Stomach smooth muscle (tissue), 2 donors: ENCODE measurements at regions not wholly inside any gene's neighbourhood (a gene's known extent, or its start where the extent isn't known, plus 50 kb on each side); places are given as distances from the start of the nearest gene placed in this dataset.
"Not testable (repeated sequence)": the region's sequence is repeated elsewhere in the genome, so short reads cannot be mapped to it uniquely, and the experiment has no call there.

Experiments used
- H3K27ac ChIP-seq: one replicate; pipeline ENCODE4 v1.7.0; 2013; ENCODE audit warnings: mild to moderate bottlenecking, low read length, inconsistent platforms
- H3K27me3 ChIP-seq, 2 donors: one replicate each; pipeline ENCODE4 v1.7.0; 2013; ENCODE audit warnings: low read length in 2 of 2; ENCODE audit not compliant: insufficient read depth in 2 of 2, control insufficient read depth in 1 of 2
- H3K36me3 ChIP-seq, 2 donors: one replicate each; pipeline ENCODE4 v1.7.0; 2013; ENCODE audit warnings: low read length in 2 of 2; ENCODE audit not compliant: control insufficient read depth in 2 of 2, insufficient read depth in 2 of 2
- H3K4me1 ChIP-seq: one replicate; pipeline ENCODE4 v1.7.0; 2013; ENCODE audit warnings: low read length; ENCODE audit not compliant: control insufficient read depth, insufficient read depth
- H3K4me3 ChIP-seq, 2 donors: one replicate each; pipeline ENCODE4 v1.7.0; 2013; ENCODE audit warnings: low read length in 2 of 2
- H3K9ac ChIP-seq, 2 donors: one replicate each; pipeline ENCODE4 v1.7.0; 2013; ENCODE audit warnings: low read length in 2 of 2, mild to moderate bottlenecking in 1 of 2
- H3K9me3 ChIP-seq, 2 donors: one replicate each; pipeline ENCODE4 v1.7.0; 2013; ENCODE audit warnings: low read length in 2 of 2; ENCODE audit not compliant: control insufficient read depth in 2 of 2
- donor health status: healthy.
- donor health status: Pancreatic carcinoma.

- not testable (repeated sequence) for H3K4me1 ChIP-seq, H3K9me3 ChIP-seq, H3K4me3 ChIP-seq, H3K27me3 ChIP-seq, H3K27ac ChIP-seq, H3K36me3 ChIP-seq, H3K9ac ChIP-seq
These were observed 71.0 kb downstream of the DAPL1 start for GRCh38 chr2:158866082-158866481.

DNA sequence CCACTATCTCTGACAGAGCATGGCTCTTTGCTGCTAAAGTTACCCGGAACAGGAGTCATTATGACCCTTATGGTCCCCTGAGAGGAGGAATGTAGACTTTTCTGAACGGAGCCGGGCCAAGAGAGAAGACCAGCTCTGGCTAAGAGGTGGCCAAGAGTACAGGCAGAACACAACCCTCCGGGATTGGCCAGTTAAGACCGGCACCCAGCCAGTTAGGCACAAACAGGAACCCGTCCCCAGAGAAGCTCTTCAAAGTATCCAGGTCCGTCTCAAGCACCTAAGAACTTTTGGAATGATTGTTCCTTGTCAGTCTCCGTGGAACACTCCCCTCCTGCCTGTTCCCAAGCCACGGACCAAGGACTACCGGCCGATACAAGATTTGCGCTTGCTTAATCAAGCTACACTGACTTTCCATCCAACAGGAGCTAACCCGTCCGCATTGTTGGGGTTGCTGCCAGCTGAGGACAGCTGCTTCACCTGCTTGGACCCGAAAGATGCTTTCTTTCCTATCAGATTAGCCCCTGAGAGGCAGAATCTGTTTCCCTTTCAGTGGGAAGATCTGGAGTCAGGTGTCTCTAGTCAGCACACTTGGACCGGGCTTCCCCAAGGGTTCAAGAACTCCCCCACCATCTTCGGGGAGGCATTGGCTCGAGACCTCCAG, 72.5 kb downstream of the DAPL1 start:
- H3K36me3 ChIP-seq, H3K9ac ChIP-seq, H3K4me1 ChIP-seq, H3K9me3 ChIP-seq, H3K27me3 ChIP-seq, H3K27ac ChIP-seq, H3K4me3 ChIP-seq: not testable (repeated sequence)

DNA sequence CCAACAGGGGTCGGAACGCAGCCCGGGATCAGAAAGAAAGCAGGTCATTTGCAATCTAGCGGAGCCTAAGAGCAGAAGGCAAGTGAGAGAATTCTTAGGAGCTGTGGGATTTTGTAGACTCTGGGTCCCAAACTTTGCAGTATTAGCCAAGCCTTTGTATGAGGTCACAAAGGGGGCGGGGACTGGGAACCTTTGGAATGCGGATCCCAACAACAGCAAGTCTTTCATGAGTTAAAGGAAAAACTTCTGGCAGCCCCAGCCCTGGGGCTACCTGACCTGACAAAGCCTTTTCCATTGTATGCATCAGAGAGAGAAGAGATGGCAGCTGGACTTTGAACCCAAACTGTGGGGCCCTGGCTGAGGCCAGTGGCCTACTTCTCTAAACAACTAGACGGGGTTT, 73.3 kb downstream of the DAPL1 start:
- not testable (repeated sequence) for H3K27me3 ChIP-seq, H3K9ac ChIP-seq, H3K4me1 ChIP-seq, H3K27ac ChIP-seq, H3K4me3 ChIP-seq, H3K9me3 ChIP-seq, H3K36me3 ChIP-seq

DNA sequence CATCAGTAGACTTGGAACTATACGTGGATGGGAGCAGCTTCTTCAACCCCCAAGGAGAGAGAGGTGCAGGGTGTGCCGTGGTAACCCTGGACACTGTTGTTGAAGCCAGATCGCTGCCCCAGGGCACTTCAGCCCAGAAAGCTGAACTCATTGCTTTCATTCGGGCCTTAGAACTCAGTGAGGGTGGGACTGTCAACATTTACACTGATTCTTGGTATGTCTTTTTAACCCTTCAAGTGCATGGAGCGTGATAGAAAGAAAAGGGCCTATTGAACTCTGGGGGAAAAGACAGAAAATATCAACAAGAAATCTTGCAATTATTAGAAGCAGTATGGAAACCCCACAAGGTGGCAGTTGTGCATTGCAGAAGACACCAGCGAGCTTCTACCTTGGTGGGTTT, 74.0 kb downstream of the DAPL1 start:
- H3K4me3 ChIP-seq, H3K9ac ChIP-seq, H3K36me3 ChIP-seq, H3K27me3 ChIP-seq, H3K27ac ChIP-seq, H3K4me1 ChIP-seq, H3K9me3 ChIP-seq: not testable (repeated sequence)

- H3K9ac ChIP-seq, H3K4me1 ChIP-seq, H3K9me3 ChIP-seq, H3K36me3 ChIP-seq, H3K27me3 ChIP-seq, H3K27ac ChIP-seq, H3K4me3 ChIP-seq: not testable (repeated sequence)
These were observed 74.5 kb downstream of the DAPL1 start for GRCh38 chr2:158869609-158870008.

DNA sequence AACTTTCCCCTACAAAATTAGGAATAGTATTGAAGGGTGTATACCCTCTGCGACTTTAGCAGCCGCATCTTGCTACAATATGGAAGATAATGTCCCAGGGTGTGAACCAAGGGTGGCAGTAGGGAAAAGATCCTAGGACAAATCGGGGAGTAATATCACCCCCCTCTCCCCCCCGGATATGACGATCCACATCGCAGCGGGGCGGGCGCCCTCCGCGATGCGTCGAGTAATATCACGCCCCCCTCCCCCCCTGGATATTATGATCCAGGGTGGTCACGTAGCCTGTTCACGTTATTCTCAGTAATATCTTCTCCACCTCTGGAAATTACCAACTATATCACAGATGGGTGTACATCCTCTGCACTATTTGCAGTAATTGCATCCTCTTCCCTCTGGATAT, 82.9 kb downstream of the DAPL1 start:
- H3K27ac ChIP-seq: no peak overlapping the region
- no peak overlapping the region for H3K4me3 ChIP-seq
- no peaks in the 10 kb centered on the region for H3K4me1 ChIP-seq
- no peak overlapping the region for H3K9ac ChIP-seq
- no peaks in the 10 kb centered on the region for H3K27me3 ChIP-seq
- no peaks in the 10 kb centered on the region for H3K9me3 ChIP-seq
- H3K36me3 ChIP-seq: no peaks in the 10 kb centered on the region

DNA sequence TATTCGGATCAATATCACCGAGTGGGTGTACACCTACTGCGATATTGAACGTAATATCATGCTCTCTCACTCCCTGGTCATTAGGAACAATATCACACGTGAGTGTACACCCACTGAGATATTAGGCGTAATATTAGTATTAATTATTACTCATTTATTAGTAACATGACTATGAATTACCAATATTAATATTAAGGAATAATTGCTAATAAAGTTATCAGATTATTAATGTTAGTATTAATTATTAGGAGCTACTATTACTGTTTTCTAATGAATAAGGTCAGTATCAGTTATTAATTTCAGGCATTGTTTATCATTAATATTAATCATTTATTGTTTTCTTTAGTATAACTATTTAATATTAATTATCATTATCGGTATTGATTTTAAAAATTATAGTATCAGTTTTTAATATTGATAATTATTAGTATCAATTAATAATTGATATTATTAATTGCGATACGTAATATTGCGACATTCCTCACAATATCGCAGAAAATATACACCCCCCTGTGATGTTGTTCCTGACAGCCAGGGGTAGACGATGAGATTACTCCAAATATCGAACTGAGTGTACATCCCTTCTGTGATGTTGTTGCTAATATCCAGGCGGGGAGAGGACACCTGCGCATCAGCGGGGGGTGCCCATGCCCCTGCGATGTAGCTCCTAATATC, 84.2 kb downstream of the DAPL1 start:
- Histone ChIP-seq H3K9ac (no peak overlapping the region), H3K36me3 (no peaks in the 10 kb centered on the region), H3K27ac (no peak overlapping the region), H3K4me1 (no peaks in the 10 kb centered on the region), H3K9me3 (no peaks in the 10 kb centered on the region), H3K4me3 (no peak overlapping the region), H3K27me3 (no peaks in the 10 kb centered on the region)

DNA sequence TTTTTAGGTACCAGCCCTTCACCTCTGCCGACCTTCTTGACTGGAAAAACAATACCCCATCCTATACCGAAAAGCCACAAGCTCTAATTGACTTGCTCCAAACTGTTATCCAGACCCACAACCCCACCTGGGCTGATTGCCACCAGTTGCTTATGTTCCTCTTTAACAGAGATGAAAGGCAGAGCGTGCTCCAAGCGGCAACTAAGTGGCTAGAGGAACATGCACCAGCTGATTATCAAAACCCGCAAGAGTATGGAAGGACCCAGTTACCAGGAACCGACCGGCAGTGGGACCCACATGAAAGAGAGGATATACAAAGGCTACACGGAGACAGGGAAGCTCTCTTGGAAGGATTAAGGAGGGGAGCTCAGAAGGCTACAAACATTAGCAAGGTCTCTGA, 86.1 kb upstream of the TANC1 start:
- H3K27me3 ChIP-seq: no peaks in the 10 kb centered on the region
- H3K9me3 ChIP-seq: no peaks in the 10 kb centered on the region
- no peaks in the 10 kb centered on the region for H3K36me3 ChIP-seq
- H3K4me1 ChIP-seq: no peaks in the 10 kb centered on the region
- no peak overlapping the region for H3K27ac ChIP-seq
- no peak overlapping the region for H3K9ac ChIP-seq
- H3K4me3 ChIP-seq: no peak overlapping the region

DNA sequence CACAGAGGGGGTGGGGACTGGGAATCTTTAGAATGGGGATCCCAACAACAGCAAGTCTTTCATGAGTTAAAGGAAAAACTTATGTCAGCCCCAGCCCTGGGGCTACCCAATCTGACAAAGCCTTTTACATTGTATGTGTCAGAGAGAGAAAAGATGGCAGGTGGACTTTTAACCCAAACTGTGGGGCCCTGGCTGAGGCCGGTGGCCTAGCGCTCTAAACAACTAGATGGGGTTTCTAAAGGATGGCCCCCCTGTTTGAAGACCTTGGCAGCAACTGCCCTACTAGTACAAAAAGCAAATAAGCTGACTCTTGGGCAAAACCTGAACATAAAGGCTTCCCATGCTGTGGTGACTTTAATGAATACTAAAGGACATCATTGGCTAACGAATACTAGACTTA, 83.9 kb upstream of the TANC1 start:
- H3K9ac ChIP-seq, H3K4me3 ChIP-seq, H3K9me3 ChIP-seq, H3K36me3 ChIP-seq, H3K27ac ChIP-seq, H3K4me1 ChIP-seq, H3K27me3 ChIP-seq: not testable (repeated sequence)

DNA sequence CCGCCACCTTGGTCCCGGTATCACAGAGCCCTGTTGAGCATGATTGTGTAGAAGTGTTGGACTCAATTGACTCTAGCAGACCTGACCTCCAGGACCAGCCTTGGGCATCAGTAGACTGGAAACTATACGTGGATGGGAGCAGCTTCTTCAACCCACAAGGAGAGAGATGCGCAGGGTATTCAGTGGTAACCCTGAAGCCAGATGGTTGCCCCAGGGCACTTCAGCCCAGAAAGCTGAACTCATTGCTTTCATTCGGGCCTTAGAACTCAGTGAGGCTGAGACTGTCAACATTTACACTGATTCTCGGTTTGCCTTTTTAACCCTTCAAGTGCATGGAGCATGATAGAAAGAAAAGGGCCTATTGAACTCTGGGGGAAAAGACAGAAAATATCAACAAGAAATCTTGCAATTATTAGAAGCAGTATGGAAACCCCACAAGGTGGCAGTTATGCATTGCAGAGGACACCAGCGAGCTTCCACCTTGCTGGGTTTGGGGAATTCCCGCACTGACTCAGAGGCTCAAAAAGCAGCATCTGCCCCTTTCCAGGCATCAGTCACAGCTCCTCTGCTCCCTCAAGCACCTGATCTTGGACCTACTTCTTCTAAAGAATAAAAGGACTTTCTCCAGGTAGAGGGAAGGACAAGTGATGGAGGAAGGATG, 83.3 kb upstream of the TANC1 start:
- H3K36me3 ChIP-seq, H3K9ac ChIP-seq, H3K4me1 ChIP-seq, H3K27ac ChIP-seq, H3K4me3 ChIP-seq, H3K9me3 ChIP-seq, H3K27me3 ChIP-seq: not testable (repeated sequence)

DNA sequence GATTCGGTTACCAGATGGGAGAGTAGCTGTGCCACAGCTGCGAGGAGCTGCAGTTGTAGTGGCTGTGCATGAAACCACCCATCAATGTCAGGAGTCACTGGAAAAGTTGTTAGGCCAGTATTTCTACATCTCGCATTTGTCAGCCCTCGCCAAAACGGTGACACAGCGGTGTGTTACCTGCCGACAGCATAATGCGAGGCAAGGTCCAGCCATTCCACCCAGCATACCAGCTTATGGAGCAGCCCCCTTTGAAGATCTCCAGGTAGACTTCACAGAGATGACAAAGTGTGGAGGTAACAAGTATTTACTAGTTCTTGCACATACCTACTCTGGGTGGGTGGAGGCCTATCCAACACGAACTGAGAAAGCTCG, 82.8 kb upstream of the TANC1 start:
- H3K4me1 ChIP-seq, H3K9me3 ChIP-seq, H3K36me3 ChIP-seq, H3K27me3 ChIP-seq, H3K9ac ChIP-seq, H3K27ac ChIP-seq, H3K4me3 ChIP-seq: not testable (repeated sequence)
